H9 (cell line): ENCODE measurements at regions not wholly inside any gene's neighbourhood (a gene's known extent, or its start where the extent isn't known, plus 50 kb on each side); places are given as distances from the start of the nearest gene placed in this dataset.

ENCODE experiments used
- DNase-seq: peaks from one replicate; pipeline ENCODE4 v3.0.0-alpha.2; 2017
- H2AFZ ChIP-seq: one replicate; pipeline ENCODE4 v1.6.1; 2013; ENCODE audit warnings: mild to moderate bottlenecking, low read length, control low read depth, moderate library complexity
- H2AK5ac ChIP-seq: 2 replicates; pipeline ENCODE4 v1.6.1; 2013; ENCODE audit warnings: low read length, control low read depth, mixed read lengths; ENCODE audit not compliant: insufficient read length
- H2BK120ac ChIP-seq: one replicate; pipeline ENCODE4 v1.6.1; 2013; ENCODE audit warnings: low read depth, mild to moderate bottlenecking, low read length, control low read depth, inconsistent platforms; ENCODE audit not compliant: poor library complexity, severe bottlenecking
- H2BK12ac ChIP-seq: 2 replicates; pipeline ENCODE4 v1.6.1; 2013; ENCODE audit warnings: low read length, control low read depth, mixed read lengths, low read depth; ENCODE audit not compliant: insufficient read length
- H2BK15ac ChIP-seq: 2 replicates; pipeline ENCODE4 v1.6.1; 2013; ENCODE audit warnings: low read depth, low read length, control low read depth
- H2BK20ac ChIP-seq: one replicate; pipeline ENCODE4 v1.6.1; 2013; ENCODE audit warnings: low read depth, mild to moderate bottlenecking, low read length, control low read depth, inconsistent platforms; ENCODE audit not compliant: poor library complexity, severe bottlenecking
- H2BK5ac ChIP-seq: 2 replicates; pipeline ENCODE4 v1.6.1; 2013; ENCODE audit warnings: low read length, control low read depth, mixed read lengths; ENCODE audit not compliant: insufficient read length
- H3K14ac ChIP-seq: 2 replicates; pipeline ENCODE4 v1.6.1; 2013; ENCODE audit warnings: low read length, control low read depth; ENCODE audit not compliant: insufficient read depth
- H3K18ac ChIP-seq: 2 replicates; pipeline ENCODE4 v1.6.1; 2013; ENCODE audit warnings: low read depth, mild to moderate bottlenecking, mixed read lengths, low read length, control low read depth; ENCODE audit not compliant: insufficient read length
- H3K23ac ChIP-seq: 2 replicates; pipeline ENCODE4 v1.6.1; 2013; ENCODE audit warnings: low read length, control low read depth, mixed read lengths, low read depth; ENCODE audit not compliant: insufficient read length
- H3K23me2 ChIP-seq: 2 replicates; pipeline ENCODE4 v1.6.1; 2013; ENCODE audit warnings: low read depth, mild to moderate bottlenecking, mixed read lengths, low read length, control low read depth; ENCODE audit not compliant: insufficient read length, poor library complexity, severe bottlenecking
- H3K27ac ChIP-seq: 2 replicates; pipeline ENCODE4 v1.5.1; 2013; ENCODE audit warnings: low read length, control low read depth, mixed read lengths, low read depth; ENCODE audit not compliant: insufficient read length
- H3K27me3 ChIP-seq: 2 replicates; pipeline ENCODE4 v1.6.1; 2013; ENCODE audit warnings: low read length, control low read depth, inconsistent platforms; ENCODE audit not compliant: insufficient read depth
- H3K4ac ChIP-seq: 2 replicates; pipeline ENCODE4 v1.6.1; 2013; ENCODE audit warnings: low read depth, mild to moderate bottlenecking, control low read depth, inconsistent platforms, low read length, moderate library complexity
- H3K4me1 ChIP-seq: 2 replicates; pipeline ENCODE4 v1.6.1; 2013; ENCODE audit warnings: low read length, control low read depth, inconsistent platforms; ENCODE audit not compliant: insufficient read depth
- H3K4me2 ChIP-seq: 2 replicates; pipeline ENCODE4 v1.6.1; 2013; ENCODE audit warnings: low read length, control low read depth, mixed read lengths; ENCODE audit not compliant: insufficient read length, insufficient read depth
- H3K56ac ChIP-seq: 2 replicates; pipeline ENCODE4 v1.6.1; 2013; ENCODE audit warnings: low read depth, mild to moderate bottlenecking, mixed read lengths, low read length, control low read depth; ENCODE audit not compliant: insufficient read length
- H3K79me1 ChIP-seq: 2 replicates; pipeline ENCODE4 v1.6.1; 2013; ENCODE audit warnings: low read depth, mild to moderate bottlenecking, moderate library complexity, low read length, control low read depth, inconsistent platforms; ENCODE audit not compliant: insufficient read depth, poor library complexity, severe bottlenecking
- H3K79me2 ChIP-seq: 2 replicates; pipeline ENCODE4 v1.6.1; 2013; ENCODE audit warnings: low read length, control low read depth, inconsistent platforms; ENCODE audit not compliant: insufficient read depth
- H3K9ac ChIP-seq: 2 replicates; pipeline ENCODE4 v1.6.1; 2013; ENCODE audit warnings: low read length, control low read depth, mixed read lengths; ENCODE audit not compliant: insufficient read length; ENCODE audit errors: extremely low read depth
- H3K9me3 ChIP-seq: one replicate; pipeline ENCODE4 v1.6.1; 2013; ENCODE audit warnings: low read depth, low read length, inconsistent platforms; ENCODE audit not compliant: control insufficient read depth
- H3T11ph ChIP-seq: one replicate; pipeline ENCODE4 v1.6.1; 2013; ENCODE audit warnings: mild to moderate bottlenecking, low read length, control low read depth, inconsistent platforms
- H4K20me1 ChIP-seq: one replicate; pipeline ENCODE4 v1.6.1; 2013; ENCODE audit not compliant: control insufficient read depth, insufficient read length, insufficient read depth
- H4K5ac ChIP-seq: 2 replicates; pipeline ENCODE4 v1.6.1; 2013; ENCODE audit warnings: low read depth, mild to moderate bottlenecking, mixed read lengths, low read length, control low read depth; ENCODE audit not compliant: insufficient read length
- H4K8ac ChIP-seq: replicated peaks from 2 replicates; pipeline ENCODE4 v1.6.1; 2013; ENCODE audit warnings: low read length, control low read depth, mixed read lengths, low read depth; ENCODE audit not compliant: insufficient read length
- H4K91ac ChIP-seq: 2 replicates; pipeline ENCODE4 v1.6.1; 2013; ENCODE audit warnings: low read depth, mild to moderate bottlenecking, moderate library complexity, mixed read lengths, low read length, control low read depth; ENCODE audit not compliant: insufficient read length
- H3K27ac Mint-ChIP-seq, 3 experiments: 2 replicates in 2 of 3; 3 replicates in 1 of 3; pipeline ENCODE4 v1.8.0; 2020 to 2021; ENCODE audit warnings: mixed read lengths in 3 of 3, mild to moderate bottlenecking in 1 of 3, moderate library complexity in 1 of 3
- H3K27me3 Mint-ChIP-seq: 2 replicates; pipeline ENCODE4 v1.8.0; 2021; ENCODE audit warnings: low read depth, mild to moderate bottlenecking, moderate library complexity, mixed read lengths
- H3K36me3 Mint-ChIP-seq, 3 experiments: 2 replicates in 2 of 3; 3 replicates in 1 of 3; pipeline ENCODE4 v1.8.0; 2020 to 2021; ENCODE audit warnings: low read depth in 3 of 3, mixed read lengths in 3 of 3; ENCODE audit not compliant: insufficient read depth in 1 of 3
- H3K4me1 Mint-ChIP-seq, 2 experiments: 2 replicates each; pipeline ENCODE4 v1.8.0; 2020; ENCODE audit warnings: mixed read lengths in 2 of 2
- H3K4me3 Mint-ChIP-seq, 2 experiments: 2 replicates in 1 of 2; 3 replicates in 1 of 2; pipeline ENCODE4 v1.8.0; 2020 to 2021; ENCODE audit warnings: mild to moderate bottlenecking in 2 of 2, mixed read lengths in 2 of 2, moderate library complexity in 1 of 2
- H3K9me3 Mint-ChIP-seq, 2 experiments: 2 replicates in 1 of 2; 3 replicates in 1 of 2; pipeline ENCODE4 v1.8.0; 2020; ENCODE audit warnings: mild to moderate bottlenecking in 2 of 2, mixed read lengths in 2 of 2, moderate library complexity in 1 of 2
- CTCF ChIP-seq: fragments of 200-600 bp; sonication (generic); conservative IDR thresholded peaks from 3 replicates; pipeline ENCODE4 v1.8.0; 2021; ENCODE audit warnings: antibody characterized with exemption, mild to moderate bottlenecking
- WGBS: extraction: QIAGEN DNeasy Blood & Tissue Kit; methylation state at CpG from one replicate; pipeline ENCODE4 v1.1.7; 2013; ENCODE audit warnings: missing lambda C conversion rate, low lambda C conversion rate, mixed read lengths; ENCODE audit not compliant: insufficient read length; ENCODE audit errors: extremely low coverage; 5-methylcytosine and 5-hydroxymethylcytosine counted together

- Mint-ChIP-seq H3K27me3 (no peaks in the 10 kb centered on the region; the same call in 1 of the 2 replicates), H3K4me1 (no peaks in the 10 kb centered on the region), H3K9me3 (peaks cover 7 to 28% of the 10 kb centered on the region in 2 experiments), H3K27ac (no peak overlapping the region), H3K36me3 (no peaks in the 10 kb centered on the region; a peak in 1 of 7 replicates), H3K4me3 (no peak overlapping the region)
- Histone ChIP-seq H3K79me2 (no peaks in the 10 kb centered on the region), H4K5ac (no peak overlapping the region), H3K9ac (no peak overlapping the region), H3K23me2 (no peaks in the 10 kb centered on the region), H2BK20ac (no peak overlapping the region), H3K56ac (no peak overlapping the region), H2BK5ac (no peak overlapping the region), H3K23ac (no peak overlapping the region), H4K20me1 (no peaks in the 10 kb centered on the region), H4K8ac (no peak overlapping the region), H3K9me3 (no peaks in the 10 kb centered on the region), H2AFZ (no peak overlapping the region), H3K4me1 (no peaks in the 10 kb centered on the region), H3K4ac (no peak overlapping the region), H3K18ac (no peak overlapping the region), H2BK12ac (no peak overlapping the region), H3K27ac (no peak overlapping the region), H4K91ac (no peak overlapping the region), H3K79me1 (no peaks in the 10 kb centered on the region), H3K14ac (no peak overlapping the region), H2AK5ac (no peak overlapping the region), H3K27me3 (no peaks in the 10 kb centered on the region), H3K4me2 (no peak overlapping the region), H2BK120ac (no peak overlapping the region), H2BK15ac (no peak overlapping the region), H3T11ph (no peak overlapping the region)
- TF ChIP-seq CTCF: no peak
- DNase-seq: no peak
- no CpG with 5 or more reads among the region's 2 CpGs for WGBS
Observed at GRCh38 chrX:42269186-42269585, 345.8 kb upstream of the CASK start.
